HEK293 (cell line): ENCODE measurements at regions not wholly inside any gene's neighbourhood (a gene's known extent, or its start where the extent isn't known, plus 50 kb on each side); places are given as distances from the start of the nearest gene placed in this dataset.

Experiments used
- YY1 ChIP-seq: fragments of 450-650 bp; formaldehyde crosslinking; IDR thresholded peaks from 2 replicates; pipeline ENCODE4 v1.5.1; 2018; ENCODE audit warnings: missing biosample characterization, missing genetic modification characterization
- TF ChIP-seq, protein P1 (sequence below): fragments of 450-650 bp; formaldehyde crosslinking; IDR thresholded peaks from 2 replicates; pipeline ENCODE4 v1.5.1; 2016; ENCODE audit warnings: missing biosample characterization, missing genetic modification characterization

DNA sequence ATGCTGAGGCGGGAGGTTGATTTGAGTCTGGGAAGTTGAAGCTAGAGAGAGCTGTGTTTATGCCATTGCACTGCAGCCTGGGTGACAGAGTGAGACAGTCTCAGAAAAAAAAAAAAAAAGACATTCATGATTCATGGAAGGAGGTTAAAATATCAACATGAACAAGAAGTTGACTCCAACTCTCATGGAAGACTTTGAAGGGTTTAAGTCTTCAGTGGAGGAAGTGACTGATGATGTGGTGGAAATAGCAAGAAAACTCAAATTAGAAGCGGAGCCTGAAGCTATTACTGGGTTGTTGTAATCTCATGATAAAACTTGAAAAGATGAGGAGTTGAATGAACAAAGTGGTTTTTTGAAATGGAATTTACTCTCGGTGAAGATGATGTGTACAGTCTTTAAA lies 491.8 kb downstream of the SQOR start:
- no peak for TF ChIP-seq YY1 (tag by site-specific recombination)
- TF ChIP-seq, protein P1, sequence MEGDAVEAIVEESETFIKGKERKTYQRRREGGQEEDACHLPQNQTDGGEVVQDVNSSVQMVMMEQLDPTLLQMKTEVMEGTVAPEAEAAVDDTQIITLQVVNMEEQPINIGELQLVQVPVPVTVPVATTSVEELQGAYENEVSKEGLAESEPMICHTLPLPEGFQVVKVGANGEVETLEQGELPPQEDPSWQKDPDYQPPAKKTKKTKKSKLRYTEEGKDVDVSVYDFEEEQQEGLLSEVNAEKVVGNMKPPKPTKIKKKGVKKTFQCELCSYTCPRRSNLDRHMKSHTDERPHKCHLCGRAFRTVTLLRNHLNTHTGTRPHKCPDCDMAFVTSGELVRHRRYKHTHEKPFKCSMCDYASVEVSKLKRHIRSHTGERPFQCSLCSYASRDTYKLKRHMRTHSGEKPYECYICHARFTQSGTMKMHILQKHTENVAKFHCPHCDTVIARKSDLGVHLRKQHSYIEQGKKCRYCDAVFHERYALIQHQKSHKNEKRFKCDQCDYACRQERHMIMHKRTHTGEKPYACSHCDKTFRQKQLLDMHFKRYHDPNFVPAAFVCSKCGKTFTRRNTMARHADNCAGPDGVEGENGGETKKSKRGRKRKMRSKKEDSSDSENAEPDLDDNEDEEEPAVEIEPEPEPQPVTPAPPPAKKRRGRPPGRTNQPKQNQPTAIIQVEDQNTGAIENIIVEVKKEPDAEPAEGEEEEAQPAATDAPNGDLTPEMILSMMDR (tag by site-specific recombination) = no peak
